ENCODE measurements at regions not wholly inside any gene's neighbourhood (a gene's known extent, or its start where the extent isn't known, plus 50 kb on each side); places are given as distances from the start of the nearest gene placed in this dataset.

DNA sequence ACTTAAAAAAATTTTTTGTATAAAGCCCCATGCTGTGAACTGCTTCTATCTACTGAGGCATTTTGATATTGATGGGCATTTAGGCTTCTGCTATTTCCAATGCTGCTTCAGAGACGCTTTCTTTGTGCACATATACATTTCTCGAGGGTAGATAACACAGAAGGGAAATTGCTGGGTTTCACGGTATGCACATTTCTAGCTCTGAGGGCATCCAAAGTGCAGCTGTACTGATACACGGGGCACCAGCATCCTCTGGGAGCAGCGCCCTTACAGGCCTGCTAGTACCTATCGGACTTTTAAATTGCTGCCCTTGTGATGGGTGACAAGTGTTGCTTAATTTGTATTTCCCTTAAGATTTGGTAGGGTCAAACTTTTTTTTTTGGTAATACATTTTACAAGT lies 88.6 kb downstream of the KCTD15 start:
- TF ChIP-seq CTCF (IDR thresholded peaks at IDR 0.05; ENCODE audit: low read depth, low read length, poor library complexity, severe bottlenecking) (no peak), EZH2phosphoT487 (IDR thresholded peaks at IDR 0.05; ENCODE audit: borderline replicate concordance, low read length) (no peak)
